ENCODE measurements at regions not wholly inside any gene's neighbourhood (a gene's known extent, or its start where the extent isn't known, plus 50 kb on each side); places are given as distances from the start of the nearest gene placed in this dataset.

DNA sequence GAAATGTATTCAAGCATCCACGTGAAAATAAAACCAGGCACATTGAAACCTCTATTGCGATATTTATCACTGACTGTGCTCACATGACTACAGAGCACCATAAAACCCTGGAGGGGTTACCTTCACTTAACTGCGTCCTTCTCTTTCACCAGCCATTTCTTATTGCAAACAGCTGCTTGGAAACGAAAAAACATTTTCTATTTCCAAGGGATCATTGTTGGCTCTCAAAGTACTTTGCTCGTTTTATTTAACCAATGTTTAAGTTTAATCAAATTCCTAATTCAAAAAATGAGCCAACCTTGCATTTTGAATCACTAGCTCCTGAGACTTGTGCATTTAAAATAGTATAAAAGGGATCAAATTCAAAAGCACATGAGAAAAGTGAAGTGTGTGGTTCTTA lies 134.4 kb downstream of the OSR1 start (continued):
- TF ChIP-seq, protein P1, sequence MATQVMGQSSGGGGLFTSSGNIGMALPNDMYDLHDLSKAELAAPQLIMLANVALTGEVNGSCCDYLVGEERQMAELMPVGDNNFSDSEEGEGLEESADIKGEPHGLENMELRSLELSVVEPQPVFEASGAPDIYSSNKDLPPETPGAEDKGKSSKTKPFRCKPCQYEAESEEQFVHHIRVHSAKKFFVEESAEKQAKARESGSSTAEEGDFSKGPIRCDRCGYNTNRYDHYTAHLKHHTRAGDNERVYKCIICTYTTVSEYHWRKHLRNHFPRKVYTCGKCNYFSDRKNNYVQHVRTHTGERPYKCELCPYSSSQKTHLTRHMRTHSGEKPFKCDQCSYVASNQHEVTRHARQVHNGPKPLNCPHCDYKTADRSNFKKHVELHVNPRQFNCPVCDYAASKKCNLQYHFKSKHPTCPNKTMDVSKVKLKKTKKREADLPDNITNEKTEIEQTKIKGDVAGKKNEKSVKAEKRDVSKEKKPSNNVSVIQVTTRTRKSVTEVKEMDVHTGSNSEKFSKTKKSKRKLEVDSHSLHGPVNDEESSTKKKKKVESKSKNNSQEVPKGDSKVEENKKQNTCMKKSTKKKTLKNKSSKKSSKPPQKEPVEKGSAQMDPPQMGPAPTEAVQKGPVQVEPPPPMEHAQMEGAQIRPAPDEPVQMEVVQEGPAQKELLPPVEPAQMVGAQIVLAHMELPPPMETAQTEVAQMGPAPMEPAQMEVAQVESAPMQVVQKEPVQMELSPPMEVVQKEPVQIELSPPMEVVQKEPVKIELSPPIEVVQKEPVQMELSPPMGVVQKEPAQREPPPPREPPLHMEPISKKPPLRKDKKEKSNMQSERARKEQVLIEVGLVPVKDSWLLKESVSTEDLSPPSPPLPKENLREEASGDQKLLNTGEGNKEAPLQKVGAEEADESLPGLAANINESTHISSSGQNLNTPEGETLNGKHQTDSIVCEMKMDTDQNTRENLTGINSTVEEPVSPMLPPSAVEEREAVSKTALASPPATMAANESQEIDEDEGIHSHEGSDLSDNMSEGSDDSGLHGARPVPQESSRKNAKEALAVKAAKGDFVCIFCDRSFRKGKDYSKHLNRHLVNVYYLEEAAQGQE (IDR thresholded peaks at IDR 0.05): no peak
- TF ChIP-seq GABPA (IDR thresholded peaks at IDR 0.05 in 1 of 2, conservative IDR thresholded peaks at IDR 0.05 in 1 of 2) (no peak), YY1 (IDR thresholded peaks at IDR 0.05) (no peak)

DNA sequence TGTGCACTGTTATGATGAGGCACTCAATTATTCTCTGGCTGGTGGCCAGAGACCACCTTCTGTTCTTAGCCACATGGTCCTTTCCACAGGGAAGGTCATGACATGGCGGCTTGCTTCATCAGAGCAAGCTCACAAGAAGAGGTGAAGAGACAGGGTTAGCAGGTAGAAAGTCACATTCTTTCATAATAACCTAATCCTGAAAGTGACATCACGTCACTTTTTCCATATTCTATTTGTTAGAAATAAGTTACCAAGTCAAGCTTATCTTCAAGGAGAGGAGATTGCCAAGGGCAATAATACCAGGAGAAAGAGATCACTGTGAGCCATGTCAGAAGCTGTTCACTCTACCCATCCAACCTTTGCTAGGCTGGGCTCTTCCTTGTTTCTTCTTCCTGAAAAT lies 139.4 kb downstream of the OSR1 start:
- Histone ChIP-seq H3K9me3 (ENCODE audit: control insufficient read depth in 4 of 4, low read length in 3 of 4) (no peaks in the 10 kb centered on the region), H3K27ac (ENCODE audit: low read depth in 1 of 2, low read length in 2 of 2) (no peak overlapping the region), H3K4me1 (ENCODE audit: control insufficient read depth in 4 of 4, insufficient read depth in 4 of 4, low read length in 3 of 4) (no peaks in the 10 kb centered on the region), H3K27me3 (ENCODE audit: control insufficient read depth in 4 of 4, insufficient read depth in 4 of 4, low read length in 3 of 4) (no peaks in the 10 kb centered on the region), H3K36me3 (ENCODE audit: control insufficient read depth in 4 of 4, insufficient read depth in 3 of 4, low read depth in 1 of 4, low read length in 3 of 4) (no peaks in the 10 kb centered on the region), H3K9ac (ENCODE audit: low read depth in 1 of 2, low read length in 2 of 2) (no peak overlapping the region), H3K4me3 (ENCODE audit: low read depth in 1 of 3, low read length in 3 of 3) (no peak overlapping the region)
- no peak for TF ChIP-seq TAF1 (conservative IDR thresholded peaks at IDR 0.05)
- no peak for TF ChIP-seq SP1 (IDR thresholded peaks at IDR 0.05)
- TF ChIP-seq, protein P2, sequence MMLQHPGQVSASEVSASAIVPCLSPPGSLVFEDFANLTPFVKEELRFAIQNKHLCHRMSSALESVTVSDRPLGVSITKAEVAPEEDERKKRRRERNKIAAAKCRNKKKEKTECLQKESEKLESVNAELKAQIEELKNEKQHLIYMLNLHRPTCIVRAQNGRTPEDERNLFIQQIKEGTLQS (IDR thresholded peaks at IDR 0.05): no peak
- TF ChIP-seq FOXA1 (IDR thresholded peaks at IDR 0.05): no peak
- TF ChIP-seq, protein P3, sequence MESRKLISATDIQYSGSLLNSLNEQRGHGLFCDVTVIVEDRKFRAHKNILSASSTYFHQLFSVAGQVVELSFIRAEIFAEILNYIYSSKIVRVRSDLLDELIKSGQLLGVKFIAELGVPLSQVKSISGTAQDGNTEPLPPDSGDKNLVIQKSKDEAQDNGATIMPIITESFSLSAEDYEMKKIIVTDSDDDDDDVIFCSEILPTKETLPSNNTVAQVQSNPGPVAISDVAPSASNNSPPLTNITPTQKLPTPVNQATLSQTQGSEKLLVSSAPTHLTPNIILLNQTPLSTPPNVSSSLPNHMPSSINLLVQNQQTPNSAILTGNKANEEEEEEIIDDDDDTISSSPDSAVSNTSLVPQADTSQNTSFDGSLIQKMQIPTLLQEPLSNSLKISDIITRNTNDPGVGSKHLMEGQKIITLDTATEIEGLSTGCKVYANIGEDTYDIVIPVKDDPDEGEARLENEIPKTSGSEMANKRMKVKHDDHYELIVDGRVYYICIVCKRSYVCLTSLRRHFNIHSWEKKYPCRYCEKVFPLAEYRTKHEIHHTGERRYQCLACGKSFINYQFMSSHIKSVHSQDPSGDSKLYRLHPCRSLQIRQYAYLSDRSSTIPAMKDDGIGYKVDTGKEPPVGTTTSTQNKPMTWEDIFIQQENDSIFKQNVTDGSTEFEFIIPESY (IDR thresholded peaks at IDR 0.05): no peak
- TF ChIP-seq YY1 (IDR thresholded peaks at IDR 0.05): no peak
- TF ChIP-seq, protein P4, sequence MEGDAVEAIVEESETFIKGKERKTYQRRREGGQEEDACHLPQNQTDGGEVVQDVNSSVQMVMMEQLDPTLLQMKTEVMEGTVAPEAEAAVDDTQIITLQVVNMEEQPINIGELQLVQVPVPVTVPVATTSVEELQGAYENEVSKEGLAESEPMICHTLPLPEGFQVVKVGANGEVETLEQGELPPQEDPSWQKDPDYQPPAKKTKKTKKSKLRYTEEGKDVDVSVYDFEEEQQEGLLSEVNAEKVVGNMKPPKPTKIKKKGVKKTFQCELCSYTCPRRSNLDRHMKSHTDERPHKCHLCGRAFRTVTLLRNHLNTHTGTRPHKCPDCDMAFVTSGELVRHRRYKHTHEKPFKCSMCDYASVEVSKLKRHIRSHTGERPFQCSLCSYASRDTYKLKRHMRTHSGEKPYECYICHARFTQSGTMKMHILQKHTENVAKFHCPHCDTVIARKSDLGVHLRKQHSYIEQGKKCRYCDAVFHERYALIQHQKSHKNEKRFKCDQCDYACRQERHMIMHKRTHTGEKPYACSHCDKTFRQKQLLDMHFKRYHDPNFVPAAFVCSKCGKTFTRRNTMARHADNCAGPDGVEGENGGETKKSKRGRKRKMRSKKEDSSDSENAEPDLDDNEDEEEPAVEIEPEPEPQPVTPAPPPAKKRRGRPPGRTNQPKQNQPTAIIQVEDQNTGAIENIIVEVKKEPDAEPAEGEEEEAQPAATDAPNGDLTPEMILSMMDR (IDR thresholded peaks at IDR 0.05; ENCODE audit: low read depth, low read length, missing input control): no peak
- TF ChIP-seq EGR1 (IDR thresholded peaks at IDR 0.05; ENCODE audit: low read depth in 2 of 2): no peak
- TF ChIP-seq RXRA (IDR thresholded peaks at IDR 0.05): no peak
- TF ChIP-seq GABPA (IDR thresholded peaks at IDR 0.05 in 1 of 2, conservative IDR thresholded peaks at IDR 0.05 in 1 of 2): no peak
- no peak for DNase-seq (ENCODE audit: low spot score)
- 93% methylated on average over 2 of the region's 2 CpGs for WGBS

DNA sequence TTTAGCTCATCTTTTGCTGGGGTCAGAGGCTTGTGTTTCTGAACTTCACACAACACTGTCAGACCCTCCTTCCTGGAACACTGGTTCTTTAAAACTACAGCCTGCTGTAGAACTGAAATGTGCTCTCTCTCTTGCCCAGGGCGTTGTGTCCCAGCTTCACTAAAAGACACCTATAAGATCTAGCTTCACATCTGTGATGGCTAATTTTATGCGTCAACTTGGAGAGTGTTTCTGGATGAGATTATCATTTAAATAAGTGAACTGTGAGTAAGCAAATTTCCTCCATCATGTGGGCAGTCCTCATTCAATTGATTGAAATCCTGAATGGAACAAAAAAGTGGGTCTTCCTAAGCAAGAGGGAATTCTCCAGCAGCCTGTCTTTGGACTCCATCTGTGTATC lies 140.3 kb downstream of the OSR1 start:
- Histone ChIP-seq H3K9me3 (ENCODE audit: control insufficient read depth in 4 of 4, low read length in 3 of 4) (no peaks in the 10 kb centered on the region), H3K36me3 (ENCODE audit: control insufficient read depth in 4 of 4, insufficient read depth in 3 of 4, low read depth in 1 of 4, low read length in 3 of 4) (no peaks in the 10 kb centered on the region), H3K4me3 (ENCODE audit: low read depth in 1 of 3, low read length in 3 of 3) (no peak overlapping the region), H3K4me1 (ENCODE audit: control insufficient read depth in 4 of 4, insufficient read depth in 4 of 4, low read length in 3 of 4) (no peaks in the 10 kb centered on the region), H3K27ac (ENCODE audit: low read depth in 1 of 2, low read length in 2 of 2) (no peak overlapping the region), H3K27me3 (ENCODE audit: control insufficient read depth in 4 of 4, insufficient read depth in 4 of 4, low read length in 3 of 4) (no peaks in the 10 kb centered on the region), H3K9ac (ENCODE audit: low read depth in 1 of 2, low read length in 2 of 2) (no peak overlapping the region)
- WGBS: 92% methylated on average over 2 of the region's 2 CpGs
- no peak for DNase-seq (ENCODE audit: low spot score)
- TF ChIP-seq HNF4A (conservative IDR thresholded peaks at IDR 0.05): no peak
- TF ChIP-seq, protein P2 (IDR thresholded peaks at IDR 0.05): no peak
- TF ChIP-seq YY1 (IDR thresholded peaks at IDR 0.05): no peak
- no peak for TF ChIP-seq EGR1 (IDR thresholded peaks at IDR 0.05; ENCODE audit: low read depth in 2 of 2)
- TF ChIP-seq, protein P1 (IDR thresholded peaks at IDR 0.05): no peak
- no peak for TF ChIP-seq RAD21 (IDR thresholded peaks at IDR 0.05)
- TF ChIP-seq, protein P5, sequence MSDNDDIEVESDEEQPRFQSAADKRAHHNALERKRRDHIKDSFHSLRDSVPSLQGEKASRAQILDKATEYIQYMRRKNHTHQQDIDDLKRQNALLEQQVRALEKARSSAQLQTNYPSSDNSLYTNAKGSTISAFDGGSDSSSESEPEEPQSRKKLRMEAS (IDR thresholded peaks at IDR 0.05): no peak
- no peak for TF ChIP-seq HNF4G (IDR thresholded peaks at IDR 0.05)
- TF ChIP-seq SP1 (IDR thresholded peaks at IDR 0.05): no peak
- TF ChIP-seq JUND (IDR thresholded peaks at IDR 0.05): no peak
- no peak for TF ChIP-seq FOXA2 (IDR thresholded peaks at IDR 0.05)
- TF ChIP-seq RXRA (IDR thresholded peaks at IDR 0.05): no peak

Measured in liver (tissue), 8 donors.